ENCODE measurements at regions not wholly inside any gene's neighbourhood (a gene's known extent, or its start where the extent isn't known, plus 50 kb on each side); places are given as distances from the start of the nearest gene placed in this dataset.
"Not testable (repeated sequence)": the region's sequence is repeated elsewhere in the genome, so short reads cannot be mapped to it uniquely, and the experiment has no call there.

- not testable (repeated sequence) for DNase-seq
Observed at GRCh38 chr4:33853670-33854069, 2390.6 kb downstream of the ARAP2 start.

- DNase-seq, result no peak
Observed at GRCh38 chr4:33864290-33864859, 2379.9 kb downstream of the ARAP2 start.

- no peak for DNase-seq
Observed at GRCh38 chr4:33873791-33874190, 2370.5 kb downstream of the ARAP2 start.

- DNase-seq, result no peak
Observed at GRCh38 chr4:33878710-33879109, 2365.6 kb downstream of the ARAP2 start.

GRCh38 chr4:33881176-33881575 is 2363.1 kb downstream of the ARAP2 start:
- DNase-seq, result no peak

GRCh38 chr4:33882246-33882990 is 2361.9 kb downstream of the ARAP2 start:
- no peak for DNase-seq

GRCh38 chr4:33883111-33883510 is 2361.2 kb downstream of the ARAP2 start:
- no peak for DNase-seq

GRCh38 chr4:33886356-33886755 is 2358.0 kb downstream of the ARAP2 start:
- no peak for DNase-seq

GRCh38 chr4:33890841-33891240 is 2353.5 kb downstream of the ARAP2 start:
- DNase-seq, result peak; percentile 33

- DNase-seq, result no peak
Observed at GRCh38 chr4:33911959-33912358, 2332.4 kb downstream of the ARAP2 start.

- DNase-seq, result no peak
Observed at GRCh38 chr4:33914386-33914785, 2329.9 kb downstream of the ARAP2 start.

- DNase-seq, result no peak
Observed at GRCh38 chr4:33923469-33923868, 2320.8 kb downstream of the ARAP2 start.

GRCh38 chr4:33924239-33924638 is 2320.1 kb downstream of the ARAP2 start:
- no peak for DNase-seq

- no peak for DNase-seq
Observed at GRCh38 chr4:33924811-33925210, 2319.5 kb downstream of the ARAP2 start.

GRCh38 chr4:33930497-33930896 is 2313.8 kb downstream of the ARAP2 start:
- DNase-seq, result peak; percentile 23

- no peak for DNase-seq
Observed at GRCh38 chr4:33931026-33931425, 2313.3 kb downstream of the ARAP2 start.

GRCh38 chr4:33940281-33940680 is 2304.0 kb downstream of the ARAP2 start:
- DNase-seq, result no peak

GRCh38 chr4:33941854-33942253 is 2302.5 kb downstream of the ARAP2 start:
- no peak for DNase-seq

GRCh38 chr4:33948921-33949320 is 2295.4 kb downstream of the ARAP2 start:
- DNase-seq, result no peak

- DNase-seq, result not testable (repeated sequence)
Observed at GRCh38 chr4:33953848-33954247, 2290.5 kb downstream of the ARAP2 start.

- no peak for DNase-seq
Observed at GRCh38 chr4:33954759-33955158, 2289.6 kb downstream of the ARAP2 start.

GRCh38 chr4:33959519-33959918 is 2284.8 kb downstream of the ARAP2 start:
- no peak for DNase-seq

- DNase-seq, result no peak
Observed at GRCh38 chr4:33961761-33962160, 2282.6 kb downstream of the ARAP2 start.

- no peak for DNase-seq
Observed at GRCh38 chr4:33966808-33967207, 2277.5 kb downstream of the ARAP2 start.

Measured in skin of body (tissue), 1 donor.